Mesenchymal stem cell (in vitro differentiated cells and primary cell): ENCODE measurements at regions not wholly inside any gene's neighbourhood (a gene's known extent, or its start where the extent isn't known, plus 50 kb on each side); places are given as distances from the start of the nearest gene placed in this dataset.

Source experiments
- DNase-seq: peaks from one replicate; pipeline ENCODE4 v3.0.0-alpha.2; 2013
- H2AFZ ChIP-seq: one replicate; pipeline ENCODE4 v1.6.1; 2013; ENCODE audit warnings: low read depth, mild to moderate bottlenecking, control low read depth, inconsistent platforms, low read length, moderate library complexity
- H2AK5ac ChIP-seq: 2 replicates; pipeline ENCODE4 v1.6.1; 2013; ENCODE audit warnings: low read length, moderate library complexity, mild to moderate bottlenecking, inconsistent platforms; ENCODE audit not compliant: severe bottlenecking
- H2BK120ac ChIP-seq: one replicate; pipeline ENCODE4 v1.6.1; 2013; ENCODE audit warnings: low read depth, mild to moderate bottlenecking, inconsistent platforms, low read length, moderate library complexity
- H2BK12ac ChIP-seq, 2 experiments: one replicate each; pipeline ENCODE4 v1.6.1; 2013; ENCODE audit warnings: inconsistent platforms in 2 of 2, low read length in 2 of 2, mild to moderate bottlenecking in 2 of 2, moderate library complexity in 2 of 2, control low read depth in 1 of 2
- H2BK15ac ChIP-seq: one replicate; pipeline ENCODE4 v1.6.1; 2013; ENCODE audit warnings: mild to moderate bottlenecking, low read depth, inconsistent platforms; ENCODE audit not compliant: poor library complexity, severe bottlenecking
- H2BK5ac ChIP-seq: 2 replicates; pipeline ENCODE4 v1.6.1; 2013; ENCODE audit warnings: low read depth, mild to moderate bottlenecking, low read length, control low read depth, inconsistent platforms; ENCODE audit not compliant: poor library complexity, severe bottlenecking
- H3K14ac ChIP-seq, 2 experiments: one replicate each; pipeline ENCODE4 v1.6.1; 2013; ENCODE audit warnings: inconsistent platforms in 2 of 2, low read length in 2 of 2, control low read depth in 1 of 2, mild to moderate bottlenecking in 1 of 2, moderate library complexity in 1 of 2
- H3K18ac ChIP-seq, 2 experiments: one replicate each; pipeline ENCODE4 v1.6.1; 2013; ENCODE audit warnings: inconsistent platforms in 2 of 2, low read length in 2 of 2, control low read depth in 1 of 2, low read depth in 1 of 2, mild to moderate bottlenecking in 1 of 2
- H3K23ac ChIP-seq, 2 experiments: one replicate each; pipeline ENCODE4 v1.6.1; 2013; ENCODE audit warnings: inconsistent platforms in 2 of 2, low read length in 2 of 2, mild to moderate bottlenecking in 2 of 2, moderate library complexity in 2 of 2, control low read depth in 1 of 2
- H3K27ac ChIP-seq: 2 replicates; pipeline ENCODE4 v1.5.1; 2013; ENCODE audit warnings: mild to moderate bottlenecking, moderate library complexity, low read length, control low read depth, inconsistent platforms; ENCODE audit not compliant: poor library complexity, severe bottlenecking
- H3K27me3 ChIP-seq, 2 experiments: 2 replicates each; pipeline versions ENCODE4 v1.6.1 to v1.7.0; 2013; ENCODE audit warnings: low read length in 2 of 2, mild to moderate bottlenecking in 2 of 2, moderate library complexity in 2 of 2, control low read depth in 1 of 2, inconsistent platforms in 1 of 2; ENCODE audit not compliant: control insufficient read depth in 1 of 2, insufficient read depth in 1 of 2
- H3K36me3 ChIP-seq, 2 experiments: 2 replicates each; pipeline versions ENCODE4 v1.6.1 to v1.7.0; 2013; ENCODE audit warnings: low read length in 2 of 2, control low read depth in 1 of 2, inconsistent platforms in 1 of 2, low read depth in 1 of 2, mild to moderate bottlenecking in 1 of 2; ENCODE audit not compliant: insufficient read depth in 2 of 2, control insufficient read depth in 1 of 2
- H3K4ac ChIP-seq, 2 experiments: one replicate each; pipeline ENCODE4 v1.6.1; 2013; ENCODE audit warnings: inconsistent platforms in 2 of 2, low read length in 2 of 2, mild to moderate bottlenecking in 2 of 2, moderate library complexity in 2 of 2, control low read depth in 1 of 2, low read depth in 1 of 2
- H3K4me1 ChIP-seq: 2 replicates; pipeline ENCODE4 v1.6.1; 2013; ENCODE audit warnings: low read depth, low read length, control low read depth; ENCODE audit not compliant: control insufficient read depth, insufficient read depth
- H3K4me2 ChIP-seq: 2 replicates; pipeline ENCODE4 v1.6.1; 2013; ENCODE audit warnings: low read length, mild to moderate bottlenecking, inconsistent platforms; ENCODE audit not compliant: poor library complexity, severe bottlenecking
- H3K4me3 ChIP-seq, 2 experiments: 2 replicates each; pipeline versions ENCODE4 v1.5.1 to v1.7.0; 2013; ENCODE audit warnings: low read length in 2 of 2, mild to moderate bottlenecking in 2 of 2, control low read depth in 1 of 2, low read depth in 1 of 2; ENCODE audit not compliant: insufficient read depth in 1 of 2
- H3K79me1 ChIP-seq: replicated peaks from 2 replicates; pipeline ENCODE4 v1.6.1; 2013; ENCODE audit warnings: mild to moderate bottlenecking, control low read depth, low read length, inconsistent platforms; ENCODE audit not compliant: poor library complexity, severe bottlenecking
- H3K9ac ChIP-seq: 2 replicates; pipeline ENCODE4 v1.7.0; 2013; ENCODE audit warnings: mild to moderate bottlenecking, low read length, moderate library complexity
- H3K9me3 ChIP-seq: 2 replicates; pipeline ENCODE4 v1.7.0; 2013; ENCODE audit warnings: mild to moderate bottlenecking, low read length; ENCODE audit not compliant: control insufficient read depth
- H4K8ac ChIP-seq: one replicate; pipeline ENCODE4 v1.6.1; 2013; ENCODE audit warnings: inconsistent platforms, mild to moderate bottlenecking, low read length, moderate library complexity
- H4K91ac ChIP-seq: one replicate; pipeline ENCODE4 v1.6.1; 2013; ENCODE audit warnings: mild to moderate bottlenecking, low read length, inconsistent platforms
- WGBS: methylation state at CpG from one replicate; pipeline ENCODE4 v1.1.7; 2013; ENCODE audit warnings: mixed read lengths; 5-methylcytosine and 5-hydroxymethylcytosine counted together

DNA sequence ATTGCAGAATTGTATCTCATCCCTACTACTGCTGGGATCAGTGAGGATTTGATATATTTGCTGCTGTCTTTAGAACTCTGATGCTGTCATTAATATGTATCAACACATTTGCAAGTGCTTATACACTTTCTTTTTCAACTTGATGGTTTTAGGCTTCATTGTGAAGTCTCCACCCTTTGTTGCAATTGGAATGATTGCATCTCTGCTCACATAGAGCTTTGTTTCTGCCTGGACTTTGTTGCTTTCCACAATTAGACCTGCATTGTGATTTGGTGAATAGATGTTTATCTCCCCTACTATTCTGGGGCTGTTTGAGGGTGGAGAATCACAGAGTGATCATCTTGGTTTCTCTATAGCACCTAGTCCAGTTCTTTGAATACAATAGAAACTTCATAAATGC, 666.7 kb downstream of the EPM2A start:
- Histone ChIP-seq H3K27ac (no peak overlapping the region), H3K14ac (no peak overlapping the region), H2BK15ac (no peak overlapping the region), H3K27me3 (no peaks in the 10 kb centered on the region), H3K4me2 (no peak overlapping the region), H3K23ac (no peak overlapping the region), H2BK120ac (no peak overlapping the region), H3K4me3 (no peak overlapping the region), H4K91ac (no peak overlapping the region), H3K9ac (no peak overlapping the region), H3K9me3 (no peaks in the 10 kb centered on the region), H2AFZ (no peak overlapping the region), H2BK12ac (no peak overlapping the region), H3K4me1 (peaks cover 8% of the 10 kb centered on the region), H3K36me3 (no peaks in the 10 kb centered on the region), H3K18ac (no peak overlapping the region), H3K4ac (no peak overlapping the region), H3K79me1 (no peaks in the 10 kb centered on the region), H2BK5ac (no peak overlapping the region), H4K8ac (no peak overlapping the region), H2AK5ac (no peak overlapping the region)
- DNase-seq: no peak

DNA sequence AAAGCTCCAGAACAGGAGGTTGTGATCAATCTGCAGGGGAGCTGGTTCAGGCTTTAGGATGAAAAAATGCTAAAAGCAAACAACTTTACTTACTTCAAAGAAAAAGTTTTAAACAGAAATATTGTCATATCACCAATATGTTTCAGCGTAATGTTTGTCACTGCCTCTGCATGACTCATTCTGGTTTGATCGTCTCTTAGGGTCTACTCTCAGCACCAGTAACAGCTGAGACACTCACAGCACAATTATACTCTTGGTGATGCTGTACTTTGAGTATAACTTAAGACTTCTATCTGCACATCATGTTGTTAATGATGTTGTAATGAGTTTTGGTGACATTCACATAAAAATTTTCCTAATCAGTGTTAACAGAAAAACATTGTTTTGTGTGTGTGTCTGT, 665.4 kb downstream of the EPM2A start:
- Histone ChIP-seq H2BK12ac (no peak overlapping the region), H3K36me3 (no peaks in the 10 kb centered on the region), H3K27me3 (no peaks in the 10 kb centered on the region), H3K9ac (no peak overlapping the region), H3K4me3 (no peak overlapping the region), H3K4me1 (peaks cover 8% of the 10 kb centered on the region), H3K4ac (no peak overlapping the region), H3K18ac (no peak overlapping the region), H3K79me1 (no peaks in the 10 kb centered on the region), H2BK15ac (no peak overlapping the region), H4K8ac (no peak overlapping the region), H3K4me2 (no peak overlapping the region), H2AFZ (no peak overlapping the region), H2BK5ac (no peak overlapping the region), H3K27ac (no peak overlapping the region), H3K9me3 (no peaks in the 10 kb centered on the region), H2BK120ac (no peak overlapping the region), H2AK5ac (no peak overlapping the region), H4K91ac (no peak overlapping the region), H3K14ac (no peak overlapping the region), H3K23ac (no peak overlapping the region)
- 35% methylated on average over 2 of the region's 2 CpGs for WGBS
- DNase-seq: peak; percentile 44

DNA sequence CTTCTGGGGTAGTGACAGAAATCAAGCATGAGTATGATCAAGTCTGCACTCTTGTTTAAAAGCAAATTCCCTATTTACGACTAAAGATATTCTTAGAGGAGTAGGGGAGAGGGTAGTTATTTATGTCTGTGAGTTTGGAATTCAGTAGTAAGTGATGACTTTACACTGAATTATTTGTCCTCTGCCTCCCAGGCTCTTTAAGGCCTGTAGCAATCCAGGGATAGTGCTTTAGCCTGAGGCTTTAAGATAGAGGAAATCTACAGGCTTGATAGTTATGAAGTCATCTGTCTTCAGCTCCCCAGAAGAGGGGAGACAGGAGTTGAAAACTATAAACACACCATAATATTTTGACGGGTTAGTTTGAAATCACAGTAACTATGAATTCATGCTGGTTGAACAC, 664.5 kb downstream of the EPM2A start:
- H3K9ac ChIP-seq: no peak overlapping the region
- no peaks in the 10 kb centered on the region for H3K79me1 ChIP-seq
- no peak overlapping the region for H2BK12ac ChIP-seq
- no peak overlapping the region for H4K91ac ChIP-seq
- H2AK5ac ChIP-seq: no peak overlapping the region
- peak overlapping the region; percentile 65 for H3K27ac ChIP-seq
- no peak overlapping the region for H3K4me2 ChIP-seq
- H2BK120ac ChIP-seq: no peak overlapping the region
- no peak overlapping the region for H3K4ac ChIP-seq
- no CpG with 5 or more reads among the region's 2 CpGs for WGBS
- DNase-seq: peak; percentile 73
- H3K9me3 ChIP-seq: no peaks in the 10 kb centered on the region
- no peak overlapping the region for H2BK5ac ChIP-seq
- peaks cover 8% of the 10 kb centered on the region for H3K4me1 ChIP-seq
- H2BK15ac ChIP-seq: no peak overlapping the region
- H3K27me3 ChIP-seq: no peaks in the 10 kb centered on the region
- no peak overlapping the region for H3K18ac ChIP-seq
- H3K14ac ChIP-seq: no peak overlapping the region
- H4K8ac ChIP-seq: no peak overlapping the region
- no peak overlapping the region for H3K4me3 ChIP-seq
- no peak overlapping the region for H3K23ac ChIP-seq
- no peak overlapping the region for H2AFZ ChIP-seq
- no peaks in the 10 kb centered on the region for H3K36me3 ChIP-seq

DNA sequence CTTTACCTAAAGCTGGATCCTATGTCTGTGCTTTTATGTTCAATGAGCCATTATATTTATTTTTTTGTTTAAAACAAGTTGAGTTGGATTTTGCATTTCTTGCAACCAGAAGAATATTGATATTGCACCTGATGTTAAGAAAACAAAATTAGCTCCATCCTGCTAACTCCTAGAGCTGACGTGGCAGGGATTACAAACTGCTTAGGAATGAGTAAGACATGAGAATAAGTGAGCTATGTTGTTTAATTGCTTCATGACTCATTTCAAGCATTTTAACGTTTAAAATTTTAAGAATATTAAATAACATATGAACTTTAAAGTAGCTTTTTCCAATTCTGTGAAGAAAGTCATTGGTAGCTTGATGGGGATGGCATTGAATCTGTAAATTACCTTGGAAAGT, 663.5 kb downstream of the EPM2A start:
- Histone ChIP-seq H3K9me3 (no peaks in the 10 kb centered on the region), H3K14ac (no peak overlapping the region), H3K4me2 (no peak overlapping the region), H3K4ac (no peak overlapping the region), H2AFZ (no peak overlapping the region), H3K23ac (no peak overlapping the region), H3K36me3 (no peaks in the 10 kb centered on the region), H3K4me3 (no peak overlapping the region), H3K27me3 (no peaks in the 10 kb centered on the region), H2BK120ac (no peak overlapping the region), H3K4me1 (peaks cover 10% of the 10 kb centered on the region), H3K79me1 (no peaks in the 10 kb centered on the region), H2BK5ac (no peak overlapping the region), H2BK12ac (no peak overlapping the region), H3K9ac (no peak overlapping the region), H4K8ac (no peak overlapping the region), H2AK5ac (no peak overlapping the region), H2BK15ac (no peak overlapping the region), H3K18ac (no peak overlapping the region), H4K91ac (no peak overlapping the region), H3K27ac (peak overlapping the region; percentile 65)
- DNase-seq: peak; percentile 49
- WGBS: no CpG with 5 or more reads among the region's 2 CpGs
